Kidney (tissue), 13 donors: ENCODE measurements at regions not wholly inside any gene's neighbourhood (a gene's known extent, or its start where the extent isn't known, plus 50 kb on each side); places are given as distances from the start of the nearest gene placed in this dataset.

ENCODE experiments used
- DNase-seq, 5 donors: peaks; one replicate each; pipeline ENCODE4 v3.0.0-alpha.2; 2013 to 2020
- FAIRE-seq: peaks from 2 replicates; lab custom pipeline; 2012; peaks lifted over from hg19 to GRCh38; lab: Jason Lieb, UNC
- H3K27ac ChIP-seq, 2 donors: one replicate each; pipeline ENCODE4 v1.7.0; 2013; ENCODE audit warnings: low read depth in 2 of 2, low read length in 2 of 2, inconsistent platforms in 1 of 2
- H3K27me3 ChIP-seq: one replicate; pipeline ENCODE4 v1.7.1; 2013; ENCODE audit warnings: low read length, inconsistent platforms; ENCODE audit not compliant: control insufficient read depth, insufficient read depth
- H3K36me3 ChIP-seq, 3 donors: one replicate each; pipeline versions ENCODE4 v1.7.0 to v1.7.1; 2013; ENCODE audit warnings: low read length in 3 of 3, control low read depth in 1 of 3, inconsistent platforms in 1 of 3; ENCODE audit not compliant: insufficient read depth in 3 of 3, control insufficient read depth in 2 of 3
- H3K4me1 ChIP-seq, 3 donors: one replicate each; pipeline versions ENCODE4 v1.7.0 to v1.7.1; 2013; ENCODE audit warnings: low read length in 3 of 3, inconsistent platforms in 1 of 3, low read depth in 1 of 3; ENCODE audit not compliant: control insufficient read depth in 2 of 3, insufficient read depth in 2 of 3
- H3K4me3 ChIP-seq, 3 donors: one replicate each; pipeline versions ENCODE4 v1.7.0 to v1.8.1; 2013; ENCODE audit warnings: low read length in 3 of 3, control low read depth in 1 of 3, inconsistent platforms in 1 of 3
- H3K9ac ChIP-seq, 3 donors: one replicate each; pipeline versions ENCODE4 v1.7.0 to v1.7.1; 2013; ENCODE audit warnings: low read length in 3 of 3, control low read depth in 1 of 3, inconsistent platforms in 1 of 3
- H3K9me3 ChIP-seq, 3 donors: one replicate each; pipeline versions ENCODE4 v1.7.0 to v1.7.1; 2013; ENCODE audit warnings: low read length in 3 of 3, control low read depth in 1 of 3, inconsistent platforms in 1 of 3; ENCODE audit not compliant: control insufficient read depth in 2 of 3, insufficient read depth in 1 of 3
- CTCF ChIP-seq: IDR thresholded peaks from 3 replicates; pipeline ENCODE4 v1.5.1; 2012; ENCODE audit warnings: mild to moderate bottlenecking, moderate library complexity, borderline replicate concordance; ENCODE audit not compliant: insufficient read depth; ENCODE audit errors: extremely low read depth
- intact Hi-C: fragments of 100-400 bp; cut with DNase I; formaldehyde crosslinking; loops from one replicate; pipeline ENCODE4 v1.11.1; 2022
- donor health status: control.
- donor health status: control.
- donor health status: control.
- donor health status: control.
- donor health status: control.
- donor health status: DM: yes; HTN: yes; CAD: no.
- donor health status: Normal renal cell carcinoma (clear cell type).

GRCh38 chr18:6616981-6617380 lies 112.5 kb upstream of the ARHGAP28 start:
- Histone ChIP-seq H3K27me3 (no peaks in the 10 kb centered on the region), H3K4me3 (no peak overlapping the region), H3K4me1 (no peaks in the 10 kb centered on the region), H3K9me3 (no peaks in the 10 kb centered on the region), H3K27ac (no peak overlapping the region), H3K36me3 (no peaks in the 10 kb centered on the region), H3K9ac (no peak overlapping the region)
- intact Hi-C loops, result no loop called here
- TF ChIP-seq CTCF, result no peak
- DNase-seq (no peak), FAIRE-seq (no peak)

GRCh38 chr18:6621437-6621836 lies 108.1 kb upstream of the ARHGAP28 start:
- FAIRE-seq, result no peak
- intact Hi-C loops, result no loop called here

DNA sequence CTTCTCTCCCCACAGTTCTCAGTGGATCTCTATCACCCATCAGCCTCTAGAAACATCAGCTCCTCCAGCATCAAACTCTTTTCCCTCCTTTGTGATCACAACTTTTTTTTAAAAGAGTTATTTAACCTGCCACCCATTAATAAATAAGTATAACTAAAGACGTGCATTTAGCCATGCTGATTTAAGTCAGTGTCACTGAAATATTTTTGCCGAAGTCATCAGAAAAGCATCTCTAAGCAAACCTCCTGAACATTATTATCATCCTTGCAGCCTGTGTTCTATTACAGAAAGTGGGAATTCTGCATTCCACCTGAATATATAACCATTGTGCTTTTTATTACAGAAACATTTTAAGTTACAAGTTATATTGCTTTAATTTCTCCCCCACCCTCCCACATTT lies 106.2 kb upstream of the ARHGAP28 start:
- H3K9ac ChIP-seq, result no peak overlapping the region
- FAIRE-seq (no peak), DNase-seq (no peak)
- no peak overlapping the region for H3K4me3 ChIP-seq
- no peaks in the 10 kb centered on the region for H3K9me3 ChIP-seq
- H3K27ac ChIP-seq, result no peak overlapping the region
- H3K36me3 ChIP-seq, result no peaks in the 10 kb centered on the region
- H3K27me3 ChIP-seq, result no peaks in the 10 kb centered on the region
- intact Hi-C loops, result no loop called here
- peaks cover 0 to 3% (median 2%) of the 10 kb centered on the region in 3 donors for H3K4me1 ChIP-seq
- no peak for TF ChIP-seq CTCF

More at GRCh38 chr18:6621437-6621836, 108.1 kb upstream of the ARHGAP28 start:
- Histone ChIP-seq H3K27ac (no peak overlapping the region), H3K9me3 (no peaks in the 10 kb centered on the region), H3K4me1 (peaks cover 0 to 2% (median 2%) of the 10 kb centered on the region in 3 donors), H3K36me3 (no peaks in the 10 kb centered on the region), H3K9ac (no peak overlapping the region), H3K27me3 (no peaks in the 10 kb centered on the region), H3K4me3 (no peak overlapping the region)
- TF ChIP-seq CTCF, result no peak
- no peak for DNase-seq

DNA sequence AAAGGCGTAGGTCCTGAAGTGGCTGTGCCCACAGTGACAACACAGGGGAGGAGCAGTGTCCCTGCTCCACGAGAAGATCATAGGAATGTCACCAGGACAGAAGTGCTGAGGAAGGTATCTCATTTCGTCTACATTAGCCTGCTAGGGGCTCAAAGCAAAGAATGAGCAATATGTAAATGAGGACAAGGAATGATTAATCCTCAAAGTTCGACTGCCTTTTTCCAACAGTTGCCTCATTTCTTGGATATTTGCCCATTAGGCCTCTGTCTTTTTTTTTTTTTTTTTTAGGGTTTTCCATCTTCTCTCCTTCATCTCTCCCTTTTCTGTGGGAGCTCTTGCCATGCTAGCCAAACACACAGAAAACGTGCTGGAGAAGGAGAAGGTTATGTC lies 105.2 kb upstream of the ARHGAP28 start:
- no peak overlapping the region for H3K4me3 ChIP-seq
- peaks cover 0 to 3% (median 2%) of the 10 kb centered on the region in 3 donors for H3K4me1 ChIP-seq
- no peaks in the 10 kb centered on the region for H3K9me3 ChIP-seq
- intact Hi-C loops, result no loop called here
- no peaks in the 10 kb centered on the region for H3K27me3 ChIP-seq
- H3K27ac ChIP-seq, result no peak overlapping the region
- FAIRE-seq (no peak), DNase-seq (peak in 1 of 5 donors; percentile 39)
- H3K36me3 ChIP-seq, result no peaks in the 10 kb centered on the region
- no peak for TF ChIP-seq CTCF
- H3K9ac ChIP-seq, result no peak overlapping the region
